Fibroblast of skin of right biceps (primary cell): ENCODE measurements at regions not wholly inside any gene's neighbourhood (a gene's known extent, or its start where the extent isn't known, plus 50 kb on each side); places are given as distances from the start of the nearest gene placed in this dataset.

ENCODE experiments used
- DNase-seq: peaks from one replicate; pipeline ENCODE4 v3.0.0-alpha.2; 2013

GRCh38 chr20:12305188-12305950 lies 387.7 kb downstream of the BTBD3 start:
- peak; percentile 18 for DNase-seq

- DNase-seq, result no peak
Measured at GRCh38 chr20:12306107-12306506, 388.4 kb downstream of the BTBD3 start.

GRCh38 chr20:12311094-12311865 lies 393.6 kb downstream of the BTBD3 start:
- peak; percentile 4 for DNase-seq

GRCh38 chr20:12315652-12316051 lies 398.0 kb downstream of the BTBD3 start:
- no peak for DNase-seq

GRCh38 chr20:12316794-12317193 lies 399.1 kb downstream of the BTBD3 start:
- DNase-seq, result no peak

- DNase-seq, result no peak
Measured at GRCh38 chr20:12317433-12317832, 399.7 kb downstream of the BTBD3 start.

- DNase-seq, result no peak
Measured at GRCh38 chr20:12318043-12318442, 400.4 kb downstream of the BTBD3 start.

- no peak for DNase-seq
Measured at GRCh38 chr20:12321736-12322135, 404.0 kb downstream of the BTBD3 start.

- DNase-seq, result no peak
Measured at GRCh38 chr20:12327205-12327604, 409.5 kb downstream of the BTBD3 start.

GRCh38 chr20:12331236-12331635 lies 413.5 kb downstream of the BTBD3 start:
- DNase-seq, result no peak

GRCh38 chr20:12337601-12338000 lies 419.9 kb downstream of the BTBD3 start:
- DNase-seq, result no peak

GRCh38 chr20:12345978-12346377 lies 428.3 kb downstream of the BTBD3 start:
- no peak for DNase-seq

- no peak for DNase-seq
Measured at GRCh38 chr20:12353842-12354241, 436.1 kb downstream of the BTBD3 start.

GRCh38 chr20:12354725-12355124 lies 437.0 kb downstream of the BTBD3 start:
- no peak for DNase-seq

GRCh38 chr20:12355185-12355584 lies 437.5 kb downstream of the BTBD3 start:
- no peak for DNase-seq

GRCh38 chr20:12358006-12358654 lies 440.4 kb downstream of the BTBD3 start:
- no peak for DNase-seq

GRCh38 chr20:12358655-12359009 lies 440.9 kb downstream of the BTBD3 start:
- DNase-seq, result no peak

- DNase-seq, result no peak
Measured at GRCh38 chr20:12371990-12372389, 454.3 kb downstream of the BTBD3 start.

GRCh38 chr20:12372557-12372956 lies 454.9 kb downstream of the BTBD3 start:
- DNase-seq, result no peak

GRCh38 chr20:12375967-12376366 lies 458.3 kb downstream of the BTBD3 start:
- no peak for DNase-seq

- DNase-seq, result no peak
Measured at GRCh38 chr20:12383821-12384220, 466.1 kb downstream of the BTBD3 start.

- DNase-seq, result no peak
Measured at GRCh38 chr20:12386821-12387220, 469.1 kb downstream of the BTBD3 start.

- DNase-seq, result no peak
Measured at GRCh38 chr20:12391099-12391498, 473.4 kb downstream of the BTBD3 start.

- DNase-seq, result no peak
Measured at GRCh38 chr20:12394786-12395185, 477.1 kb downstream of the BTBD3 start.
